ENCODE measurements at regions not wholly inside any gene's neighbourhood (a gene's known extent, or its start where the extent isn't known, plus 50 kb on each side); places are given as distances from the start of the nearest gene placed in this dataset.

DNA sequence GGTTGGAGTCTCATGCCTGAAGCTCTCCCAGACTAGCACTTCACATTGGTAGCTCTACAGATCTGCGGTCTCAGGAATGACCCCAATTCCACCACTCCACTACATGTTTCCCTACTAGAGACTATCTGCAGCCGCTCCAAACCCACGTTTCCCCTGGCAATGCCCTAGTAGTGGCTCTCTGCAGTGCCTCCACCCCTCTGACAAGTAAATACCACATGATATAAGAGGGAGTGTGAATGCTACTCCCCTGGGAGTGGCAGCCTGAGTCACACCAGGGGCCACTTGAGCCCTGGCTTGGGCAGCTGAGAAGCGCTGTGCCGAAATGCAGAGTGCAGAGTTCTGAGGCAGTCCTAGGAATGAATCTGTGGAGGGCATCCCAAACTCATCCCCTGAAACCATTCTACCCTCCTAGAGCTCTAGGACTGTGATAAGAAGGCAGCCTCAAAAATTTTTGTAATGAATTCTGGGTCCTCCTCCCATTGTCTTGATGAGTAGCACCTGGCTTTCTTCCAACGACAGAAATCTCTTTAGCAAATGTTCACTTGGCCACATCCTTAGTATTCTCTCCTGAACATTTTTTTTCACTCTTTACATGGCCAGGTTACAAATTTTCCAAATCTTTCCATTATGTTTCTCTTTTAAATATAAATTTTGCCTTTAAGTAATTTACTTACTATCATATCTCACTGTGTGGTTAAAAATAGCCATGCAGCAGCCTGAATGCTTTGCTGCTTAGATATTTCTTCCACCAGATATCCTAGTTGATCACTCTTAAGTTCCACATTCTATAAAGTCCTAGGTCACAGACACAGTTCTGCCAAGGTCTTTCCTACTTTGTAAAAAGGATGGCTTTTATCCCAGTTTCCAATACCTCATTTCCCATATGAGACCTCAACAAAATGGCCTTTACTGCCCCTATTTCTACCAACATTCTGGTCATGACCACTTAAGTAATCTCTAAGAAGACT lies 160.2 kb upstream of the CPEB2 start:
- TF ChIP-seq CTCF (IDR thresholded peaks at IDR 0.05) (no peak), EZH2phosphoT487 (IDR thresholded peaks at IDR 0.05) (no peak)
